Nephron (organoid): ENCODE measurements at regions not wholly inside any gene's neighbourhood (a gene's known extent, or its start where the extent isn't known, plus 50 kb on each side); places are given as distances from the start of the nearest gene placed in this dataset.

Source experiments
- H3K27ac Mint-ChIP-seq, 3 experiments: 2 replicates each; pipeline ENCODE4 v1.8.0; 2020; ENCODE audit warnings: mixed read lengths in 3 of 3, mild to moderate bottlenecking in 2 of 3, moderate library complexity in 1 of 3
- H3K27me3 Mint-ChIP-seq: 2 replicates; pipeline ENCODE4 v1.8.0; 2021; ENCODE audit warnings: low read depth, mild to moderate bottlenecking, moderate library complexity, mixed read lengths
- H3K36me3 Mint-ChIP-seq: 2 replicates; pipeline ENCODE4 v1.8.0; 2020; ENCODE audit warnings: low read depth, mixed read lengths
- H3K4me1 Mint-ChIP-seq: 2 replicates; pipeline ENCODE4 v1.8.0; 2020; ENCODE audit warnings: mixed read lengths
- H3K4me3 Mint-ChIP-seq, 3 experiments: 2 replicates each; pipeline ENCODE4 v1.8.0; 2020; ENCODE audit warnings: mild to moderate bottlenecking in 3 of 3, mixed read lengths in 3 of 3, moderate library complexity in 2 of 3
- H3K9me3 Mint-ChIP-seq: 2 replicates; pipeline ENCODE4 v1.8.0; 2020; ENCODE audit warnings: mixed read lengths
- CTCF ChIP-seq, 3 experiments: fragments of 200-600 bp; sonication (generic); IDR thresholded peaks; one replicate each; pipeline ENCODE4 v1.5.0; 2021; ENCODE audit warnings: antibody characterized with exemption in 3 of 3; ENCODE audit not compliant: unreplicated experiment in 3 of 3

GRCh38 chr4:45410701-45411210, 684.4 kb upstream of the GNPDA2 start:
- Mint-ChIP-seq H3K27ac (no peak overlapping the region), H3K9me3 (no peaks in the 10 kb centered on the region), H3K4me3 (no peak overlapping the region), H3K27me3 (no peaks in the 10 kb centered on the region), H3K4me1 (no peaks in the 10 kb centered on the region), H3K36me3 (no peaks in the 10 kb centered on the region)
- no peak for TF ChIP-seq CTCF (IDR thresholded peaks at IDR 0.05; ENCODE audit: unreplicated experiment in 3 of 3)

GRCh38 chr4:45409536-45409935, 683.2 kb upstream of the GNPDA2 start:
- TF ChIP-seq CTCF (IDR thresholded peaks at IDR 0.05; ENCODE audit: unreplicated experiment in 3 of 3), result no peak
- Mint-ChIP-seq H3K4me3 (no peak overlapping the region), H3K27ac (no peak overlapping the region), H3K4me1 (no peaks in the 10 kb centered on the region), H3K27me3 (no peaks in the 10 kb centered on the region), H3K9me3 (peaks cover 2% of the 10 kb centered on the region), H3K36me3 (no peaks in the 10 kb centered on the region)

- Mint-ChIP-seq H3K9me3 (peaks cover 3% of the 10 kb centered on the region), H3K27me3 (no peaks in the 10 kb centered on the region)
Observed at GRCh38 chr4:45408996-45409395, 682.6 kb upstream of the GNPDA2 start.

GRCh38 chr4:45399116-45399515, 672.8 kb upstream of the GNPDA2 start:
- TF ChIP-seq CTCF (IDR thresholded peaks at IDR 0.05; ENCODE audit: unreplicated experiment in 3 of 3), result no peak
- Mint-ChIP-seq H3K36me3 (no peaks in the 10 kb centered on the region), H3K27ac (no peak overlapping the region), H3K27me3 (no peaks in the 10 kb centered on the region), H3K4me3 (no peak overlapping the region), H3K9me3 (peaks cover 10% of the 10 kb centered on the region), H3K4me1 (no peaks in the 10 kb centered on the region)

More at GRCh38 chr4:45408996-45409395, 682.6 kb upstream of the GNPDA2 start:
- Mint-ChIP-seq H3K4me1 (no peaks in the 10 kb centered on the region), H3K4me3 (no peak overlapping the region), H3K27ac (no peak overlapping the region), H3K36me3 (no peaks in the 10 kb centered on the region)
- TF ChIP-seq CTCF (IDR thresholded peaks at IDR 0.05; ENCODE audit: unreplicated experiment in 3 of 3), result no peak

- TF ChIP-seq CTCF (IDR thresholded peaks at IDR 0.05; ENCODE audit: unreplicated experiment in 3 of 3), result no peak
- Mint-ChIP-seq H3K4me1 (no peaks in the 10 kb centered on the region), H3K36me3 (no peaks in the 10 kb centered on the region), H3K27ac (no peak overlapping the region), H3K4me3 (no peak overlapping the region), H3K27me3 (no peaks in the 10 kb centered on the region), H3K9me3 (no peaks in the 10 kb centered on the region)
Observed at GRCh38 chr4:45385306-45385705, 659.0 kb upstream of the GNPDA2 start.

GRCh38 chr4:45370408-45370807, 644.1 kb upstream of the GNPDA2 start:
- H3K27me3 Mint-ChIP-seq, result no peaks in the 10 kb centered on the region

More at GRCh38 chr4:45370408-45370807, 644.1 kb upstream of the GNPDA2 start:
- no peaks in the 10 kb centered on the region for H3K9me3 Mint-ChIP-seq
- no peak for TF ChIP-seq CTCF (IDR thresholded peaks at IDR 0.05; ENCODE audit: unreplicated experiment in 3 of 3)
- H3K36me3 Mint-ChIP-seq, result no peaks in the 10 kb centered on the region
- H3K27ac Mint-ChIP-seq, result no peak overlapping the region
- H3K4me3 Mint-ChIP-seq, result no peak overlapping the region
- no peaks in the 10 kb centered on the region for H3K4me1 Mint-ChIP-seq
